ENCODE measurements at regions not wholly inside any gene's neighbourhood (a gene's known extent, or its start where the extent isn't known, plus 50 kb on each side); places are given as distances from the start of the nearest gene placed in this dataset.
A peak's percentile ranks its signal among the peaks of the same experiment; 100 is the strongest.

DNA sequence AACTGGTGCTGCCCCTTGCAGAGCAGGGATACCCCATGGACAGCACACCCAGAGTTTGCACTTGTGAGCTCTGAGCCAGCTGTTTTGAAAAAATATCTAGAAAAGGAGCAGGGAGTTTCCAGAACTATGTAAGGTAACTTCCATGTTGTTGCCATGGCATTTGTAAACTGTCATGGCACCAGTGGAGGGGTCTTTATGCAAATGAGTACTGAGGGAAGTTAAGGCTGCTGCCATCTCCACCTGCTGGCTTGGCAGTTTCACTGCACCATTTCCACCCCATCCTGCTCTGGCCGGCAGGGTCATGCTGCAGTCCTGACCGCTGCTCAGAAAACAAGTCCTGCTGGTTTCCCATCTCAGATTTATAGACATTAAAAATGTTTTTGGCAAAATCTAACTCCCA is 52.3 kb upstream of the SNTG2 start:
- no peak for DNase-seq

DNA sequence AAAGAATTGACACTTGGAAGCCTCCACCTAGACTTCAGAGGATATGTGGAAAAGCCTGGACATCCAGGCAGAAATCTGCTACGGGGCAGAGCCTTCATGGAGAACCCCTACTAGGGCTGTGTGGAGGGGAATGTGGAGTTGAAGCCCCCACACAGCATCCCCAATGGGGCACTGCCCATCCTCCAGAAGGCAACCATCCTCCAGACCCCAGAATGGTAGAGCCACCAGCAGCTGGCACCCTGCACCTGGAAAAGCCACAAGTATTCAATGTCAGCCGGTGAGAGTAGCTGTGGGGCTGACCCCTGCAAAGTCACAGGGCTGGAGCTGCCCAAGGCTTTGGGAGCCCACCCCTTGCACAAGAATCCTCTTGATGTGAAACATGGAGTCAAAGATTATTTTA is 53.6 kb upstream of the SNTG2 start:
- DNase-seq, result no peak

DNA sequence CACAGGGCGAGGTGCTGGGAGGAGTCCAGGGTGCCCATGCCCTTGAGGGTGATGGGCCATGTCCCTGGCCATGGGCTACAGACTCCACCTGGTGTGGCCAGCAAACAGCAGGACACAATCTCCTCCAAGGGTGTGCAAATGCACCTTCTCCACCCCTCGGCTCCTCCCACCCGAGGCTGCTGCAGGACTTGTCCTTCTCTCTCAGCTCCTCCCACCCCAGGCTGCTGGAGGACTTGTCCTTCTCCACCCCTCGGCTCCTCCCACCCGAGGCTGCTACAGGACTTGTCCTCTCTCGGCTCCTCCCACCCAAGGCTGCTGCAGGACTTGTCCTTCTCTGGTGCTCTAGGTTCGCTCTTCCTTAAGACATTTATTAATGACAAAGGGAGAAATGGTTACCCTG is 57.3 kb upstream of the SNTG2 start:
- DNase-seq, result no peak

DNA sequence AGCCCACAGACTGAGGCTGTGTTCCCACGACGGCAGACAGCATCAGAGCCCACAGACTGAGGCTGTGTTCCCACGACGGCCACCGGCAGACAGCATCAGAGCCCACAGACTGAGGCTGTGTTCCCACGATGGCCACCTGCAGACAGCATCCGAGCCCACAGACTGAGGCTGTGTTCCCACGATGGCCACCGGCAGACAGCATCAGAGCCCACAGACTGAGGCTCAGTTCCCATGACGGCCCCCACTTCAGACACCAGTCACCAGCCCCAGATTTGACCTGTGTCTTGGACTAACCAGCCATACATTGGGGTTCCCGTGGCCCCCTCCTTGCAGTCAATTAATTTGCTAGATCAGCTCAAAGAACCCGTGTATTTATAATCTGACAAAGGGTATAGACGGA is 57.8 kb upstream of the SNTG2 start:
- no peak for DNase-seq

DNA sequence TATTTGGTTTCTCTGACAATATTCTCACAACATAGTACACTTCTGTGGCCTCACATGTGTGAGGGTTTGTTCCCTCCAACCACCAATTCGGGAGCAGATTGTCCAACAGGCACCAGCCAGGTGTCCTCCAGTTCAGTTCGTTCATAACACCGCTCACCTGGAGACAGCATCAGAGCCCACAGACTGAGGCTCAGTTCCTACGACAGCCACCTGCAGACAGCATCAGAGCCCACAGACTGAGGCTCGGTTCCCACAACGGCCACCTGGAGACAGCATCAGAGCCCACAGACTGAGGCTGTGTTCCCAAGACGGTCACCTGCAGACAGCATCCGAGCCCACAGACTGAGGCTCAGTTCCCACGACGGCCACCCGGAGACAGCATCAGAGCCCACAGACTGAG is 58.2 kb upstream of the SNTG2 start:
- DNase-seq, result no peak

DNA sequence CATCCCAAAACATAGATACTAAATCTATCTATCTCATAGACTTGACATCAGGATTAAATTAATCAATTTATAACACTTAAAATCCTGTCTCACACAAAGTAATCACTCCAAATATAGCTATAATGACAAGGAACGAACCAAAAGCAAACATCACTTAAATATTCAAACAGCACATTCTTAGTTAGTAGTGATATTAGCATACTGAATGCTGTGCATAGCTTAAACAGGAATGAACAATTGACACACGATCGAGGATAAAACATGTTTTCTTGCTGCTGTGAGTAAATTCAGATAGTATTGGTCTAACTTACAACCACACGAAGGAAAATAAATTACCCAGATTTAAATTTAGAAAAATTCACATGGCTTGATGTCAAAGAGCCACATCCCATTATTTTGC is 58.9 kb upstream of the SNTG2 start:
- DNase-seq, result no peak

DNA sequence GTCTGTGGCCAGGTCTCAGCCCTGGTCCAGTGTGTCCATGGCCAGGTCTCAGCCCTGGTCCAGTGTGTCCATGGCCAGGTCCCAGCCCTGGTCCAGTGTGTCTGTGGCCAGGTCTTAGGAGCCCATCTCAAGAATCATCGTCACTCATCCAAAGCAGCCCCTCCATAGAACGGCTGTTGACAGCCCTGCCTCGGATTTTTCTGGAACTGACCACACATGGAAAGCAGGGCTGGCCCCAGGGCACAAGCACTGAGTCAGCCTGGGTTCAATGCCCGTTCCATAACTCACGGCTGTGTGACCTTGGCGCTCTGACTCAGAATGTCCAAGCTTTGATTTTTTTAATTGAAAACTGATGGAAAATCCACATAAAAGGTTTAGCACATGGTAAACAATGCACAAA is 59.9 kb upstream of the SNTG2 start:
- DNase-seq, result peak; percentile 23

DNA sequence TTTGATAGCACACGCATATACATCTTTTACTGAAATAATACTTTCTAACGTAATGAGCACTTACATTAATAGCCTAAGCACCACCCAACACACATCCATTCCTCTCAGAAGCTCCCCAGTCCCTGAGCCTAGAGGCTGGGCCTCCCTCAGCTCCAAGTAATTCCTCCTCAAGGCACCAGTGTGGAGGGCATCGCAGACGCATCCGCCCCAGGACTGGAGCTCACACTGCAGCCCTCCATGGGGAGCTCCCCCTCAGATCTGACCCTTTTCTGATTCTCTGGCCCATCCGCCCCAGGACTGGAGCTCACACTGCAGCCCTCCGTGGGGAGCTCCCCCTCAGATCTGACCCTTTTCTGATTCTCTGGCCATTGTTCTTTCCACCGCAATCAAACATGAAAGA is 60.4 kb upstream of the SNTG2 start:
- DNase-seq, result no peak

DNA sequence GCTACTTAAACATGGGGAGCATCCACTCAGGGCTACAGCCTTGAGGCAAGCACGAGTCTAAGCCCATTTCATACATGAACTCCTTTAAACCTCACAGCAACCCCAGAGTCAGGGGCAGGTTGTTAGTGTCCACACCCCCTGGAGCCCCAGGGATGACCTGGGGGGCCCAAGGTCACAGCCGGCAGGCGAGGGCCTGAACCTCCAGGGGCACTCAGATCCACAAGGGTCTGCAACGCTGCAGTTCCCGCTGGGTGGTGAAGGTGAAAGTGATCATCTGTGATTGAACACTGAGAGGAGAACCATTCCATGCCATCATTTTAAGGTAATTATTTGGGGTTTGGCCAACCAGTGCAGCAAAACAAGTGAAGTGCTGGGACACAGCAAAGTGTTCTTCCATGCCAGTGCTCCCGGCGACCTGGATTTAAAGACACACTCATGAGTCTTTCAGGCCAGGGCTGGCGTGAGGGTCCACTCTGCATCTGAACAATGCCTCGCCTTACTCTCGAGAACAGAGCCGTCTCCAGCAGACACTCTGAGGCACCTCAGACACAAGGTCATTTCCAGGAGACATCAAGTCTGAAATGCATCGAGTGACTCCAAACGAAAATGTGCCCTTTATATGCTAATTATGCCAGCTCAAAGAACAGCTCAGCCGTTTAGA is 61.6 kb upstream of the SNTG2 start:
- no peak for DNase-seq

DNA sequence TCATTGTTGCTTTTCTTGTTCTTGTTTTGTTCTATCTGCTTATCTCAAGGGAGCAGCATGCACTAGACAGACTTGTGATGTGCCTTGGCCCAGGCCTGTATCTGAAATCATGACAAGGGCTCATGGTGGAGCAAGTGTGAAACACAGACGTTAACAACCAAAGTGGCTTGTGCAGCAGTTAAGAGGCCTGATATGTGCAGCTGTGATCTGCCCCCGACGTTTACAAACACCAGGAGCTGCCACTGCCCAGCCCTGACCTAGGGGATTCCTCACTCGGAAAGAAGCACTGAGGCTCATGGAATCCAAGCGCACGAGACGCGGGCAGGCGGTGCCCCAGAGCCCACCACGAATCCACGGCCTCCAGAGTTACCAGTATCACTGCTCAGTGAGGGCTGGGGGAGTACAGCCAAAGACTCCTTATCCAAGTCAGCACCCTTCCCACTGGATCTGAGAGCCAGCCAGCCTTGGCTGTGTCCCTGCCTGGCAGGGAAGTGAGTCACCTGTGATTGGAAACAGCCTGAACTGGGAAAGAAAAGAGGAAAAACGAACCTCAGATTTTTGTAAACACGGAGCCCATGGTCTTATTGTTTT is 62.3 kb upstream of the SNTG2 start:
- peak; percentile 4 for DNase-seq

DNA sequence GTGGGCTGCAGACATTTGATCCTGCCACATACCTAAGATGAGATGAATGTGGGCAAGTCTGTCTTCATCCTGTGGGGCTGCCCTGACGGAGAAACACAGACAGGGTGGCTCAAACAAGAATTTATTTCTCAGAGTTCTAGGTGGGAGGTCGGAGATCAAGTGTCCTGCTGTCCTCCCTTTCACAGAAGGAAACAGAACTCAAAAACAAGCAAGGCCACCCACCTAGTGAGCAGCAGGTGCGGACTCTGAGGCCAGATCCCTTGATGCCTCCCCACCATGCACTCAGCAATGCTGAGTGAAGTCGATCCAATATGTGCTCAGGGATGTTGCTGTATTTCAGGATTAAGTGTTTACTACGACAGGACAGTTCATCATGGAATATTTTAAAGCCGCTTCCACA is 63.0 kb upstream of the SNTG2 start:
- DNase-seq, result no peak

DNA sequence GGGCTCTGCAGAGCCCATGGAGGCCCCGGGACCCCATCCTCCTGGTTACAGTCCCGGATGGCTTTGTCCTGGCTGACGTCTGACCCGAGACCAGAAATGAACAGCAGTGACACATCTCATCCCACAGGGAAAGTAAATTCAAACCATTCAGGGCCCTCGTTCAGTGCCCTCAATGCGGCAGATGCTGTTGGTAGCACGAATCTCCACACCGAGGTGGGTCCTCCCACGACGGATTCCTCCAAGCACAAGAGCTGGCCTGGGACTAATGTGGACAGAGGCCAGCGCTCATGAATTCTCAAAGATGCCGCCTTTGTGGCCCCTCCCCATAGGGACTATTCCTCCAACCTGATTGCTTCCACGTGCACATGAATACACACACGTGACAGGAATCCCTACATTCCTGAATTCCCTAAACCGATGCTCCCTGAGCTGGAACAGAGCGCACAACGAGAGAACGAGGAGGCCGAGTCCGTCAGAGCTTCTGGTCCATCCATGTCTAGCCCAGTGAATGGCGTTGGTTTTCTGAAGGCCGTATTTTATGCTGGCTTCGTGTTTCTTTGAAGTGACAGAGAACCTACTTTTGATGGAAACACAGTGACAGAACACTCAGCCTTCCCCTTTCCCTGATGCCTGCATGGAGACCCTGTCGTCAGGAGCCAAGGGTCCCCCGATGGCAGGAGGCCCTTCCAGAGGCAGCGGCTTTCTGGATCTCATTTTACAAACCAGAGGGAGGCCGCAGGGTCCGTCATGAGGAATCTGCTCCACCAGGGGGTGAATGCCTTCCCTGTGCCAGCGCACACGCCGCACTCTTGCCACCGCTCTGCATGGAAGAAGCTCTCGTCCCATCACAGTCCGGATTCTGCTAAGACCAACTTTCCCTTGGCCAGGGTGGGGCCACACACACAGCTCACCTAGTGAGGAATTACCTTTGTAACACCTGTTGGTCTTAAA is 64.3 kb upstream of the SNTG2 start:
- no peak for DNase-seq

DNA sequence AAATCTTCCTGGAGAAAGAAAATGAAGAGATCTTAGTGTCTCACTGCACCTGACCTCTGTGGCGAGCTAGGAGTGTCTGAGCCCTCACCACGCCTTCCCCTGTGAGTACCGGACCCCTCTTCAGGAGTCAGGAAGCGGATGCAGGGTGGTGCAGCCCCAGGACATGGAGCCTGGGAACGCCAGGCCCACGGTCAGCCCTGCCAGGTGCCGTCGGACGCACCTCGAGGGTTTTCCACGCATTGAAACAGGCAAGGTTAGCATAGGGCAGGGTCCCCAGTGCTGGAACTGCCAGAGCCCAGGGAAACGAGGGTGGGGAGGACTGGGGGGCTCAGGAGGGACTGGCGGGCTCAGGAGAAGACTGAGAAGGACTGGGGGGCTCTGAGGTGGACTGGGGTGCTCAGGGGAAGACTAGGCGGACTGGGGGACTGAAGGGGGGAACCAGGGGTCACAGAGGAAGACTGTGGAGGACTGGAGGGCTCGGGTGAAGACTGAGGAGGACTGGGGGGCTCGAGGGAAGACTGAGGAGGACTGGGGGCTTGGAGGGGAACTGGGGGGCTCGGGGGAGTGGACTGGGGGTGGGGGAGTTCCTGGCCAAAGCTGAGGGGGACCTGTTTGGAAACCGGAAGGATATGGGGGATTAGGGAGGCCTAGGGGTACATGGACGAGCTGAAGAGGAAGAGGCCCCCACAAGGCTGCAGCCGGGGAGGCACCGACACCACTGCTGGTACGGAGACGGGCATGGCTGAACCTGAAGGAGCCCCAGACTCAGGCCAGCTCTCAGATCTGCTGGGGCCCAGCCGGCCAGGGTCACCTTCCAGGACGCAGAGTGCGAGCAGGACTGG is 65.2 kb upstream of the SNTG2 start:
- no peak for DNase-seq

DNA sequence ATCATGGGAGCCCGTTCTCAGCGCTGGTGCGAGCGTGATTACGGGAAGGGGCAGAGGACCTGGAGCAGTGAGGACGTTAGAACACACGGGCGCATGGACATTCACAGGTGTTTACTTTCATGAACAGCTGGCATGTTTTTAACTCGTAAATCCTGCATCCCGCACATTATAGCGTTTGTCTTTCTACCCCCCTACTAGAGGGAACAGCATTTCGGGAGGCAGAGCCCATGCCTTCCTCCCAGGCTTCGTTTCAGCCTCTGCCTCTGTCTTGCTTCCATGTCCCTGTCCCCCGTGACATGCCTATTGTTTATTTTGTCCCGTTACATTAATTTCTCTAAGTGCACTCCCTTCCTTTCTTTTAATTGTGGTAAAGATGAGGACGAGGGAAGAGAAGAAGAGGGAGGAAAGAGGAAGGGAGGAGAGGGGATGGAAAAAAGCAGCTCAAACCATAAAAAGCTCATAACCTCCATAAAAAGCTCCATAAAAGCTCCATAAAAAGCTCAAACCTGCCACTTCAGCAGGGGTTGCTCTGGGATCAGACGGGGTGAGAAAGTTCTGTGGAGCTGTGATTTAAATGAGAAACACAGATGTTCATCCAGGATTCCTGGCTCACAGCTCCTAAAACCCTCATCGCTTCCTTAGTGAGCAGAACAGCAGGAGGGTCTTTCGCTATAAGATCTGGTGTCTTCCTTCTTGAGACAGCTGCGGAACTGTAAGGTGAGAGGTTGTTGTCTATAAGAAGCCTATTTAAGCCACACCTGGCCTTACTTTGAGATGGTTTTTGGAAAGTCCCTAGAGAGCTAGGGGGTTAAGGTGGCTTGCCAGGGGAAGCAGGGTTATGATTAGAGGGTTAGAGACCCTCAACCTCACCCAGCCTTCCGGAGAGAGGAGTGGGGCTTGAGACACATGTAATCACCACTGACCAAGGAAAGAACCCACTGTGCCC is 66.6 kb upstream of the SNTG2 start:
- DNase-seq, result no peak

DNA sequence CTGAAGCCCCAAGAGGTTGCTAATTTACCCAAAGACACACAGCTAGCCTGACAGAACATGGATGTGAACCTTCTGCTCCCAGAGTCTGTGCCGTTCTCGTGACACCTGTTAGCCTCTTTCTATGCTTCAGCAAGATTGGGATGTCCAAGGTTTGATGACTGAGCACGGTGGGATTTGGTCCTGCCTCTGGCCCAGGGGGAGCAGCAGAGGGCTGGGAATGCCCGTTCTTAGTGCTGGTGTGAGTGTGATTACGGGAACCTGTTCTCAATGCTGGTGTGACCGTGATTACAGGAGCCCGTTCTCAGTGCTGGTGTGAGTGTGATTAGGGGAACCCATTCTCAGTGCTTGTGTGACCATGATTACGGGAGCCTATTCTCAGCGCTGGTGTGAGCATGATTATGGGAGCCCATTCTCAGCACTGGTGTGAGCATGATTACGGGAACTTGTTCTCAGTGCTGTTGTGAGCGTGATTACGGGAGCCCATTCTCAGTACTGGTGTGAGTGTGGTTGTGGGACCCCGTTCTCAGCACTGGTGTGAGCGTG is 67.3 kb upstream of the SNTG2 start:
- DNase-seq, result no peak

DNA sequence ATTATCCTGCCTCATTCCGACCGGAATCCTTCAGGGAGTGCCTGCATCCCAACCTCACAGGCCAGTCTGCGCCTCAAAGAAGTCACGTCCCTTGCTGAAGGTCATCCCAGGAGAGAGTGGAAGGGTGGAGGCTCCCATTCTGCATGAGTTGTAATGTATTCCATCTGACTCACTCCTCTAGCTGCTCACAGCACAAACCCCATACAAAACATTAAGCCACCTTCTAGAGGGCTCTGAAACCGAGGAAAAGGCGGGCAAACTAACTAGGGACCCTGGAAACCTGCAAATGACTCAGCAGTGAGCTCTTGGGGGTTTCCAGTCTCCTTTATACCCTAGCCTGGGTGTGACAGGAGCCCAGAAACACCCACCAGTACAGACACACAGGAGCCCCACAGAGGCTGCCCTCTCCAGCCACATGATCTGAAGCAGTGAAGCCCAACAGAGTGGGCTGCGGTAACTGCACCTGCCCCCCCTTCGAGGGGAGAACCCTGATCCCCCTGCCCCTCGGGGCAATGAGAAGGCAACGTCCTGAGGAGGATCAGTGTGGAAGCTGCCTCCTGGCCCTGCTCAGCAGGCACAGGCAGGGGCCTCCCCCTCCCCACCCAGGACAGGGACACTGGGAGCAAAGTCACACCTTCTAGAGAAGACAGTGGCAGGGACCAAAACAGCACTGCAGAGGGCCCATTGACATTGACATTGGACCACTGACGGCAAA is 69.3 kb upstream of the SNTG2 start:
- DNase-seq, result no peak

DNA sequence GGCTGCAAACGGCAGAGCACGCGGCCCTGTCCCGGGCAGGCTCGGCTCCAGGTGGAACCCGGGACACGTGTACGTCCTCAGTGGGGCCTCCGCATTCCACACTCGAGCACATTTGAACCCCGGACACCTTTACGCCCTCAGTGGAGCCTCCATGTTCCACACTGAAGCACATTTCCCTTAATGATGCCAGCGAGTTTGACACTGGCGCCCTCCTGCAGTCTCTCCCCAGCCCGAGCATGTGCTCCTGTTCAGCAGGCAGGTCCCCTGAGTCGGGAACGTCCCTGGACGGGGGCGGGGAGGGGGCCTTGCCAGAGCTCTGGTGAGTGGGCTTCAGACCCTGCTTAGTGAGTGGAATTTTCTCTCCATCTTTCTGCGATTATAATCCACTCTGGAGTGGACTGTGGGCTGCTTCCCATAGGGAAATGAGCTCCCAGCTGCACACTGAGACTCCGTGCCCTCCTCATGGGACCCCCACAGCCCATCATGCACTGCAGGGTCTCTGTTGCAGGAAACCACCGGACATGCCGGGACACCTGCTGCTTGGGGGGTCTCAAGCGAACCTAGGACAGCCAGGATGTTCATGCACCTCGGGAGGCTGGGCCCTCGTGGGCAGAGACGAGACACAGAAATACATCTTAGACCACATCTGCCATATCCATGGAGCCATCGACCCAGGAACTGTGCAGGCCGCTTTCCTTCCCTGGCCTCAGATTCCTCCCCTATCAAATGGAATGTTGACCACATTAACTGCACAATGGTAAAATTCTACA is 70.3 kb upstream of the SNTG2 start:
- no peak for DNase-seq

DNA sequence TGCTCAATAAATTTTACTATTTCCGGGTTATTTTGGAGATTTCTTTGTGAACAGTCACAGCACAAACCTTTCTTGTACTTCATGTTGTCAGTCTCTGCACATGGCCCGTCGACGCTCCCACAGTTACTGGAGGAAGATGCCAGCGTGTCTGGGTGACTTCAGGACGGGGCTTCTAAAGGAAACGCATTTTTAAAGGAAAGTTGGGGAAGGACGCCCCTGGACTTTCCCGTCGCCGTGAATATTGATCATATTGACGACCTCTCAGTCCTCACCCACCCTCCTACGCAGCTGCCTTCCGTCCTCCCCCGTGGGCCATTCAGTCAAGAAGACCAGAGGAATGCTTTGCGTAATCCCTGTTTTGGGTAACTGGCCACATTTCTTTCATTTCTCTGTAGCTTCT is 71.1 kb upstream of the SNTG2 start:
- no peak for DNase-seq

DNA sequence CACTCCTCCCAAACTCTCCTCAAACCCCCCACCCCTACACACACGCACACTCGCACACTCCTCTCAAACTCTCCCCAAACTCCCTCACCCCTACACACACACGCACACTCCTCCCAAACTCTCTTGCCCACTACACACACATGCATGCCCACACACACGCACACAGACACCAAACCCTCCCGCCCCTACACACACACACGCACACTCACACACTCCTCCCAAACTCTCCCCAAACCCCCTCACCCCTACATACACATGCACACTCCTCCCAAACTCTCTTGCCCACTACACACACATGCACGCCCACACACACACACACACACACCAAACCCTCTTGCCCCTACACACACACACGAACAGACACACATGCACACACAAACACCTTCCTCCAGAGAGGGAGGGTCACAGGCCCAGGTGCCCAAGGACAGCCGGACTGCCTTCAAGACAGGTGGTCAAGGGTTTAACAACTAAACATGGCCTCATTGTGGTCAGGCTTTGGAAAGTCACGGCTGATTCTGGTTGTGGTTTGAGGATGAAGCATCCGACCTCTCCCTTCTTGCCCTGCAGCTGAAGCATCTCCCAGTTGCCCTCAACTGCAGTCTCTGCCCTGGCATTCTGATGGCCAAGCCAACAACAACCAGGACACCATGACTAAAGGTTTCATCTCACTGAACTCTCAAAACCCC is 72.3 kb upstream of the SNTG2 start:
- no peak for DNase-seq

All from fibroblast of skin of abdomen (primary cell).